ENCODE measurements at regions not wholly inside any gene's neighbourhood (a gene's known extent, or its start where the extent isn't known, plus 50 kb on each side); places are given as distances from the start of the nearest gene placed in this dataset.

GRCh38 chr10:125397608-125398007, 237.2 kb upstream of the CTBP2 start:
- TF ChIP-seq EZH2 (IDR thresholded peaks at IDR 0.05; ENCODE audit: borderline replicate concordance, insufficient read depth, low read depth, low read length, poor library complexity, severe bottlenecking) (no peak), CTCF (IDR thresholded peaks at IDR 0.05) (no peak)

All from B cell (primary cell).